Brain microvascular endothelial cell (primary cell): ENCODE measurements at regions not wholly inside any gene's neighbourhood (a gene's known extent, or its start where the extent isn't known, plus 50 kb on each side); places are given as distances from the start of the nearest gene placed in this dataset.

Experiments
- DNase-seq: peaks from one replicate; pipeline ENCODE4 v3.0.0-alpha.2; 2020
- H3K27ac ChIP-seq: fragments of 250-450 bp; sonication (Bioruptor Pico); 2 replicates; pipeline ENCODE4 v1.5.1; 2020; ENCODE audit warnings: mild to moderate bottlenecking, moderate library complexity
- H3K27me3 ChIP-seq: fragments of 250-450 bp; sonication (Bioruptor Pico); replicated peaks from 2 replicates; pipeline ENCODE4 v1.5.1; 2020; ENCODE audit warnings: mild to moderate bottlenecking
- H3K36me3 ChIP-seq: fragments of 250-450 bp; sonication (Bioruptor Pico); replicated peaks from 2 replicates; pipeline ENCODE4 v1.5.1; 2020; ENCODE audit warnings: mild to moderate bottlenecking
- H3K4me3 ChIP-seq: 2 replicates; pipeline ENCODE4 v1.5.1; 2011; ENCODE audit warnings: low read depth, mild to moderate bottlenecking, control low read depth, low read length, moderate library complexity
- CTCF ChIP-seq: IDR thresholded peaks from 2 replicates; pipeline ENCODE4 v1.5.1; 2011; ENCODE audit warnings: low read depth, mild to moderate bottlenecking, moderate library complexity, low read length, control low read depth, inconsistent platforms; ENCODE audit errors: missing control alignments
- in situ Hi-C: cut with HindIII; loops from 2 replicates; pipeline ENCODE4 v1.10.0; 2017; ENCODE audit warnings: low sequenced_read_pairs, low pct_ligation_motif_present

- no peak for DNase-seq
- H3K4me3 ChIP-seq: no peak overlapping the region
- no peaks in the 10 kb centered on the region for H3K27me3 ChIP-seq
- in situ Hi-C loops: no loop called here
- H3K36me3 ChIP-seq: no peaks in the 10 kb centered on the region
- TF ChIP-seq CTCF: no peak
- H3K27ac ChIP-seq: no peak overlapping the region
Observed at GRCh38 chr1:100609849-100610248, 71.9 kb downstream of the GPR88 start.

GRCh38 chr1:100611086-100611485 is 73.1 kb downstream of the GPR88 start:
- H3K4me3 ChIP-seq: no peak overlapping the region
- H3K27ac ChIP-seq: no peak overlapping the region
- in situ Hi-C loops: no loop called here
- no peaks in the 10 kb centered on the region for H3K36me3 ChIP-seq
- DNase-seq: no peak
- no peak for TF ChIP-seq CTCF
- H3K27me3 ChIP-seq: no peaks in the 10 kb centered on the region

- no peak for TF ChIP-seq CTCF
- no peak for DNase-seq
- H3K36me3 ChIP-seq: no peaks in the 10 kb centered on the region
- in situ Hi-C loops: no loop called here
- H3K27ac ChIP-seq: no peak overlapping the region
- no peaks in the 10 kb centered on the region for H3K27me3 ChIP-seq
- no peak overlapping the region for H3K4me3 ChIP-seq
Observed at GRCh38 chr1:100612540-100612939, 74.6 kb downstream of the GPR88 start.

DNA sequence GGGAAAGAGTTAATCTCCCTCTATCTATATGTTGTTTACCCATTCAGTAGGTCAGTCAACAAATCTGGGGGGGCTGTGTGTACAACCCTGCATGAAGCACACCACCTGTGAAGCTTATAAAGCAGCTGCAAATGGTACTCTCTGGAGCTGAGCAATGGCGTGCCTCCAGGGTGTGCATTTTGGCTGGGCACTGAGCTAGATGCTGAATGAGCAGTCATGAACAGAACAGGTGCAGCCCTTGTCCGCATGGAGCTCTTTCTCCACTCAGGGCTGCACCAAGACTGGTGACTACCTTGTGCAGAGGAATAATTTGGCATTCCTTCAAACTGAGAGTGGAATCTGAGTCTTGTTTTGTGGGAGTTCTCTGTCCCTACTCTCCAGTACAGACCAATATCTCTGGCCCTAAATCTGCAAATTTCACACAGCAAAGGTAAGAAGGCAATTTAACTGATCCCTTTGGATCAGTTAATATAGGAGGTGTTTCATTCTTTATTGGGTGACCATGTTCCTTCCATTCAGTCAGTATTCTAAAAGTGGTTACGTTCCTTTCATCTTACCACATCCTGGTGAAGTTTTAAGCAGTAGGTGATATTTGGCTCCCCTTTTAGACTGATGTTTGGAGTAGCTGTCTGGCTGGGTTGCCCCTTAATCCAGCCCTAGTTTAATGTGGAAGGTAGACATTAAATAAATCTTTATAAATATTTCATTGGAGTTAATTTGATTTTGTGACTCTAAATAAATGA is 76.0 kb downstream of the GPR88 start:
- Histone ChIP-seq H3K27ac (no peak overlapping the region), H3K4me3 (no peak overlapping the region), H3K27me3 (no peaks in the 10 kb centered on the region), H3K36me3 (no peaks in the 10 kb centered on the region)
- in situ Hi-C loops: no loop called here
- no peak for DNase-seq
- TF ChIP-seq CTCF: no peak

DNA sequence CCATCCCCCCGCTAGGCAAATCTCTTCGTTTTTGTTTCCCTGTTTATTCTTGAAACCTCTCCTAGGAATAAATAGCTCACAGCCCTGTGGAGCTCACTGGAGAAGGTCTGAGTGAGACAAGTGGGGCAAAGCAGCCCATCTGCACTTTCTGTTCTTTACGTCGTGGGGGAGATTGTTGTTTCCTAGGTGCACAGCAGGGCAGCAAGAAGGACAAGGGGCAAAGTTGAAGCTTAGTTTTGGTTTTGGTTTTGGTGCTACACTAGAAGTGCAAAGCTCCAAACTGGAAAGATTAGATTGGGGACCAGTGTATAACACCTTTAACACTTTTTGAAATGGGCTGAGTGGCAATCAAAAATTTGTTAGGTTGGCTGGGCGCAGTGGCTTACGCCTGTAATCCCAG is 76.6 kb downstream of the GPR88 start:
- in situ Hi-C loops: no loop called here

More for the DNA sequence above, 76.6 kb downstream of the GPR88 start:
- no peak overlapping the region for H3K4me3 ChIP-seq
- TF ChIP-seq CTCF: no peak
- no peaks in the 10 kb centered on the region for H3K36me3 ChIP-seq
- DNase-seq: no peak
- H3K27me3 ChIP-seq: no peaks in the 10 kb centered on the region
- no peak overlapping the region for H3K27ac ChIP-seq
